ENCODE measurements at regions not wholly inside any gene's neighbourhood (a gene's known extent, or its start where the extent isn't known, plus 50 kb on each side); places are given as distances from the start of the nearest gene placed in this dataset.

- TF ChIP-seq CTCF (conservative IDR thresholded peaks at IDR 0.05; ENCODE audit: low read depth, low read length) = no peak
- no peak for TF ChIP-seq EZH2 (IDR thresholded peaks at IDR 0.05; ENCODE audit: low read length, unreplicated experiment)
- no peak for TF ChIP-seq EZH2phosphoT487 (IDR thresholded peaks at IDR 0.05; ENCODE audit: borderline replicate concordance, low read length)
Observed at GRCh38 chr2:64789466-64790320, 136.0 kb upstream of the SERTAD2 start.

Measured in PC-3 (cell line).